Anterior cingulate cortex (tissue), 58 donors: ENCODE measurements at regions not wholly inside any gene's neighbourhood (a gene's known extent, or its start where the extent isn't known, plus 50 kb on each side); places are given as distances from the start of the nearest gene placed in this dataset.

Experiments used
- DNase-seq, 58 donors: peaks; one replicate each; lab custom pipeline; 2025; lab: John Stamatoyannopoulos, UW

DNA sequence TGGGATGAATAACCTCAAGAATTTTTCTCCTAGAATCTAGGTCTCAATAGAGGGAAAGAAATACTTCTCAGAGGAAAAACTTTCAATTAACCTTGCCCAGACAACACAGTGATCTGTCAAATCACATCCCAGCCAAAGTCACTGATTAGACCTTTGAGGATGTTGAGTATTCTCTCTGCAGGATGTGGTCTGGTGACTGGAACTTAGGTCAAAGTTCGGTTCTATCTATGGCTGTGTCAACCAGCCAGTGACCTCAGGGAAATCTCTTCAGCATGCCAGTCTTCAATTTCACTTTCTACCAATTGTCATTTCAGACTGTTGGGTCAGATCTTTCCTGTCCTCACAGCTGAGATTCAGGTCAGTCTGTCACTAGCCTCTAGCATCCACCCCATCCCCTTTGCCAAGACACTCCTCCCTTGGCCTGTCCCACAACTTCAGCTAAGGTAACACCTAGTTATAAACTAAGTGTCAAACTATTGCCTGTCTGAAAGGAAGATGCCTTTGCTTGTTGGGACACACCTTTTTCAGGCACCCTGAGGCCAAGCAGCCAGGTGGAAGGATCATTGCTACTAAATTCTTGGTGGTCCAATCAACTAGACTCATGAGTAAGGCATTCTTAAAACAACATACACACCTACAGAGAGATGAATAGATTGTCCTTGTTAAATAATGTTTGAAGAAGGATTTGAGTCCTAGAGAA is 156.3 kb upstream of the FST start:
- no peak for DNase-seq

DNA sequence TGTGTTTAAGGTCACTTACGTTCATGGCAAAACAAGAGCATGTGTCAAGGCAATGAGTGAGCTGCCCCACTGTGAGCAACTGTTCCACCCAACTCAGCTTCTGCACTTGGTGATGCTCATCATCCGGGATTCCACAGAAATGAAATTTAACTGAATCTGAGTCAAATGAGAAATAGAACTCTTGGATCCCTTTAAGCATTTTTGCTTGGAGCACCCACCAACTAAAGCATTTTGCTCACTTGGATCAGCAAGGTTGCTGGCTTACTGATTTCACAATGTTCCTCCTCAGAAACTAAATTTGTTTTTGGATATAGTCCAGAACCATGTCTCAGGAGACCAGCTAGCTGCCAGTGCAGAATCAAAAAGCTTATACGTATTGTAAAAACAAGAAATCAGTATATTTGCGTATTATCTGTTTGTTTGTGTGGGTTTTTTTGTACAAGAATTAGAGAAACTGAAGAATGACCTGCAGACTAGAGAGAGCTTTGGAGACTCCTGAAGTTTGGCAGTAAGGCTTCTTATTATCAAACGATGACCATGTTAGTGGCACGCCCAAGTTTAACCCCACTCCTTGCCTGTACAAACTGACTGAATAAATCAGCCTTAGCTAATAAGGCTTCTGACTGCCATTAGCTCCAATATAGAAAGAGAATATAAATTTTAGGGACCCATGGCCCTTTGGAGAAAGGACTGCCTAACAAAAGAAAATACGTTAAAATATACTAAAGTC is 153.8 kb upstream of the FST start:
- no peak for DNase-seq

DNA sequence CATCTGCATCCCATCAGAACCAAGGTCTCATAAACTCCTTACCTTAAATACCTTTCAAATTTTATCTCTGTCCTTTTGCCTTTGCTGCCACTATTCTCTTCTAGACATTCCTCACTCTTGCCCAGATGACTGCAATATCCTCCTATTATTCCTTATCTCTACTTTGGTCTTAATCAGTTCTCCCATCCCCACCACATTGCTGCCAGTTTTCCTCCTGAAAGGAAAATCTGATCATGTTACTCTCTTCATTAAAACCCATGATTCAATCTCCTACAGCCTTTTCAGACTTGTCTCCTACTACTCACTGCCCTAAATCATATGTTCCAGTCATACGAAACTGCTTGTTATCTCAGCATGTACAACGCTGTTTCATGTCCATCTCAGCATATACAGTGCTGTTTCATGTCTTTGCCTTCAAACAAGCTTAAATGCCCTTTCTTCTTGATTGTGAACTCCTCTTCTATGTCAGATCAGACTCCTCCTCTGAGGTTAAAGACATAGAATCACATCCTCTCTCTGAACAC is 152.6 kb upstream of the FST start:
- no peak for DNase-seq

DNA sequence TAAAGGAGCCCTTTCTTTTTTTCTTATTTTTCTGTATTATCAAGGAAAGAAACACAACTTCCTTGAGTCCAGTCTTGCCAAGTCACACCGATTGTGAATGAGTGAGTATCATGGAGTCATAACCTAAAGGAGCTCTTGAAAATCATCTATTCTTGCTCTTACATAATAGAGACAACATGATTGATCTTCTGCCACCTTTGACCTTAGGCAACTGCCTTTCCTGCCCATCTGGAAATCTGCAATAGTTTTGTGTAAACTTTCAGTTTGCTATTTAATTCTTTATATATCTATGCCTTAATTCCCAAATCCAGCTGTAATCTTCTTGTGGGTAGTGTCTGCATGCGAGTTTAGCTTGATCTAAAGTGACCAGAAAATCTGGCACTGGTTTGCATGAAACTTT is 149.9 kb upstream of the FST start:
- no peak for DNase-seq

DNA sequence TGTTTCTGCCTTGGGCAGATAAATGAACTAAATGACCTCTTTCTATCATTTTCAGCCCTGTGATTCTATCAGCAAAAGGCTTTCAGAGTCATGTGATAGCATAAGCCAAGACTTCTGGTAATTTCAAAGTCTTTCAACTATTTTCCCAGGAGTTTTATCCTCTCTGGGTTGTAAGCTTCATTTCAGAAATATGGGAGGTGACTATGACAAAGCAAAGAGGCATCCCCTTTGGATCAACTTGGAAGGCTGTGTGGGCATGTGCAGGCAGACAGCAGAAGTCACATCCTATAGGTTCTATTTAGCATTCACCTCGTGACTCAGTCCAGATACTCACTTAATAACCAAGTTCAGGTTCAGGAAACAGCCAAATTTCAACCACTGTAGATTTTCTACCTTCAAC is 149.0 kb upstream of the FST start:
- no peak for DNase-seq

DNA sequence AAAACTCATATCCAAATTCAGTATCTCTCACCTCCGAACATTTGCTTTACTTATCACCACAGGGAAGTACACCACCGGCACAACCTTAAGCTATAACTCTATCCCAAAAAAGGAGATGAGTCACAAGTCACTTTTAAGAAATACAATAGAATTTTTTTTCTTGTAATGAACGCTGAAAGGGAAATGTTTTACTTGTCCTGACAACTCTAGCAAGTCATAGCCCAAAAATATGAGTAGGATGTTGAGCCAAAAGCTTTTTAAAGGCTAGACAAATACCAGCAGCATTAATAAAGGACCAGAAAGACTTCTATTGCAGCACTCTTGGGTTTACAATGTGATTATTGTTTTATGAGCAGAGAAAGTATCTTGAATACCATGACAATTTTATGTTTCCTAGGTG is 147.3 kb upstream of the FST start:
- no peak for DNase-seq

GRCh38 chr5:53334431-53334941 is 145.9 kb upstream of the FST start:
- no peak for DNase-seq

DNA sequence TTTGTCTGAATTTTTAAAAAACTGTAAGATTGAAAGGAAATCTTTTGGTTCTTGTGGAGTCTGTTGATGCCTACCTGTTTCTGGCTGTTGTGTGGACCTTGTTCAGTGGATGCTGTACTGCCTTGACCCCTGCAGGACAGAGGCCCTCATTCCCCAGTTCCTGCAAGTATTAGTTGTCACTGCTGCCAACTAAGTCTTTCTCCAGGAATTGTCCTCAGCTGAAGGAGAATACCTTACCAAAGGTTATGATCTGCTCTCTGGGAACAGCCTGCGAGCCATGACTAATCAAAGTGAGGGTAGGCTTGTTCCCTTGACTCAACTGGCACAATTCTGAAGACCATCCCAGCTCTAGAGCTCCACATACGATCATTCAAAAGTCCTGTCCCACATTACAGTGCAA is 145.3 kb upstream of the FST start:
- no peak for DNase-seq

DNA sequence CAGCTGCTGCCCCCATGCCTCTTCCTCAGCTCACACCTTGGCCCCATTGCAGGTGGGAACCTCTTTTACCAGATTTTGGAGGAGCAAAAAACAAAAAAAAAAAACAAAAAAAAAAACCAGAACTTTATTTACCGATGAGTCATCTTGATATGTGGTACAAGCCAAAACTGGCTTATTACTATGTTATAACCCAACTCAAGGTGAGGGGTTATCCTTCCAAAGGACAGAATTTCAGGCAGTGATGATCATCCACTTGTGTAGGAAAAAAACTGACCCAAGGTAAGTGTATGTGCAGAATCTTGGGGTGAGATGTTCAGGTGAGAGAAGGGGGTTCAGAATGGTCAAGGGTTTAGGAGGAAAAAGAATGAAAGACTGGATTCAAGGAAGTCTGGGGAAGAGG is 142.6 kb upstream of the FST start:
- no peak for DNase-seq

DNA sequence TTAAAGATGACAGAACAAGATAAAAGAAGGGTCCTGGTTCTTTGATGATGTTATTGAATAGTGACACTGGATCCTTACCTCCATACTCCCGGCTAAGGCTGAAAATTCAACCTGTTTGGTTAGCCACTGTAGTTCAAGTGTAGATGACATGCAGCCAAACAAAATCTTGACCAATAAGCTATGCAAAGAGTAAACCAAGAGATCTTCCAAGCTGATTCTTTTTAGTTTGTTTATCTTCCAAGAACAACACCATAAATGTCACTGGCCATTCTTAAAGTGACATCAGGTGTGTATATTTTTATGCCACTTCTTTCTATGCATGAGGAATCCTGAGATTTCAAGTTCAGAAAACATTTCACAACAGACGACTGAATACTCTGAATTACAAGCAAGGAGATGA is 141.5 kb upstream of the FST start:
- no peak for DNase-seq

DNA sequence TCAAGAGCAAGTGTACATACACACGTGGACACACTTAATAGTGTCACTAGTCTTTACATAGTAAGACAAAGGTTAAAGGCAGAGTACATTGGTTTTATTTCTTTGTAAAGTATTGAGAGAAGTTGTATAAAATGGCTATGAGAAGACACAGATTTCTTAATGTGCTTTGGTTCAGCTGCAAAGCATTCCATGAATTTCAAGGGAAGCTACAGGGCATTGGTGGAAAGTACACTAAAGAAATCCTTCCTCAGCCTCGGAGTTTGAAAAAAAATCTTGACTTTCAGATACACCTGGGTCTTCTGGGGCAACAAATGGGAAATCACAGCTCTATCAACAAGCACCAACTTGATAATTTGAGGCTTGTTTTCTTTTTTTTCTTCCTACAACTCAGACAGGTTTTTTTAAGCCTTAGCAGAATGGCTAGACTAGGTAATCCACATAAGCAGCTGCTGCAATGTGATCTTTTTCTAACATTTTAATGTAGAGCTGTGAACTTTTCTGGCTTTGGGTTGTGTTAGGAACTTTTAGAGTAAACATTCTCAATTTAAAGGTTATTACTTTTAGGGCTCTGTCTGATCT is 140.4 kb upstream of the FST start:
- no peak for DNase-seq

- DNase-seq = no peak
Observed at GRCh38 chr5:53340956-53341750, 139.3 kb upstream of the FST start.

- DNase-seq = no peak
Observed at GRCh38 chr5:53342236-53342635, 138.2 kb upstream of the FST start.

DNA sequence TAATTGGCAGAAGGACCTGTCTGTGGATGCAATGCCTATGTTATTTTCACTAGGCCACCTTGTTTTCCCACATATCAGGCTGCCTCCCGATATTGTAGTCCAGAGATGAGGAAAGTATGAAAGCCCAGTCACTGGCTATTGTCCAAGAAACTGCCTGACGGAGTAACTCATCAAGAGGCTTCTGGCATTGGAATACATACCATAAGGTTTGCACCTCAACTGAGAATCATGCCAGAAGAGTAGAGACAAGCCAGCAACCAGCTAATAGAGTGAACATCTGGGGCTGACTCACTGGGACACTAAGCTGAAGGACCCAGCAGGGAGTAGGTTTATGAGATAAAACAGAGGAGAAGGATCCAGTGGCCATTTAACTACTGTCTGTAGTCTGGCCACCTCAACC is 137.2 kb upstream of the FST start:
- DNase-seq = no peak

DNA sequence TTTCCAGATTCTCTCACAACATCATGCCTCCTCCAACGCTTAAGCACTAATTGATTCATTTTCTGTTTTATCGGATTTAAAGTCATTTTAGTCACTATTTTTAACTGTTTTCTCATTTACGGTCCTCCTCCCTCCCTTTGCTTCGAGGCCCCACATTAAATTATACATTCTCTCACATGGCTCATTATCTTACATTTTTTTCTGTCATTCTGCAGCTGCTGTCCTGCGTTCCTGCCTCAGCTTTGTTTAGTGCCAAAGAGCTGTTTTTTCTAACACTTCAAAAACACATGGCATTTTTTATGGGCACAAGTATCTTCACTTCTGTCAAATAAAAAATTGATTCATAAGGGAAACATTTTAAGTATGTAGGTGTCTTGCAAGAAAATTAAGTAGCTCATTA is 130.1 kb upstream of the FST start:
- DNase-seq = peak in 2 of 58 donors; percentile 1 to 23

- DNase-seq = no peak
Observed at GRCh38 chr5:53350991-53351770, 129.2 kb upstream of the FST start.

DNA sequence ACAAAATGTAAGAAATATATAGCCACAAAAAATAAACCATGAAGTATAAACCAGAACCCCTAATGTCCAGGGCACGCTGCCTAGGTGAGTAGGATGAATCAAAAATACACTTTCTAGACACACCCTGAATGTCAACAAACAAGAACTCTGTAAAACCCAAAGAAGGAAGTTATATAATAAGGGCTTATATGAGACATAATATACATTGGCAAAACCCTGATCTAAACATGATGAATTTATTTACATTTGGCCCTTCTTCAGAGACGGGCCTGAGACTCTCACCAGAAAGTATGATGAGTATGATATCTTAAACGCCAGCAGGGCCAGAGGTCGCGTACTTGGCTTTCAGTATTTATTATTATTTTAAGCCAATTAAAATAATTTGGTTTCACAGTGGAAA is 125.1 kb upstream of the FST start:
- no peak for DNase-seq

- DNase-seq = no peak
Observed at GRCh38 chr5:53355931-53356330, 124.5 kb upstream of the FST start.

GRCh38 chr5:53357439-53357838 is 123.0 kb upstream of the FST start:
- no peak for DNase-seq

DNA sequence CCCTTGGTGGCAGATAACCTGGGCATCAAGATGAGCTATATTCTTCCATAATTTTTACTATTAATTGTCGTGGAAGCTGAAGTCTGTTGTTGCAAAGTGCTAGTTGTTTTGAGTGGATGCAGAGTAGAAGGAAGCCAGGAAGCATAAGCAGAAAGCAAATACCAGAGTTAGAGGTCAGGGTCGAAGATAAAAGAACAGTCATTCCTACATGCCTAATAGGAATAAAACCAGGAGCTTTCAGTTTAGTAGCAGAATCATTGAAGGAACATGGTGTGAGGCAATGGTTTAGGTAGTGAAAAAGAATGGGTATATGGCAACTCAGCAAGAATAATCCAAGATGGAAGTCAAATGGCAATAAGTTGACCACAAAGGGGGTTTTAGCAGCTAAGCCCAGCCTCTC is 121.6 kb upstream of the FST start:
- DNase-seq = no peak
